K562 (cell line): ENCODE measurements at regions not wholly inside any gene's neighbourhood (a gene's known extent, or its start where the extent isn't known, plus 50 kb on each side); places are given as distances from the start of the nearest gene placed in this dataset.

Experiments used
- ATAC-seq: fragments of 200-7000 bp; cut with Tn5 transposase; 3 replicates; pipeline ENCODE4 v1.9.1; 2020; ENCODE audit warnings: moderate library complexity
- BruUV-seq: library from RNA; stranded (reverse); fragments of 400-500 nt; replicated peaks from 2 replicates; lab custom pipeline; 2021; lab: Mats Ljungman, UMichigan
- CTCF ChIA-PET: fragments of 300-600 bp; formaldehyde crosslinking; extraction: SDS; loops from one replicate; lab custom pipeline; 2021; ENCODE audit warnings: low intra/inter-chr PET ratio; lab: Yijun Ruan, JAX
- POLR2A ChIA-PET: fragments of 300-600, 350-650 bp; sonication (Branson Sonifier 250); formaldehyde crosslinking; extraction: SDS; loops from one replicate; lab custom pipeline; 2021; ENCODE audit warnings: antibody characterized with exemption, inconsistent platforms; lab: Yijun Ruan, JAX
- DNase-seq, 4 experiments: peaks; one replicate each; pipeline versions ENCODE4 v3.0.0 to v3.0.0-alpha.2; 2011 to 2018; ENCODE audit warnings: low spot score in 3 of 4, mixed read lengths in 3 of 4; ENCODE audit errors: extremely low read depth in 1 of 4
- FAIRE-seq: peaks from 2 replicates; lab custom pipeline; 2011; peaks lifted over from hg19 to GRCh38; lab: Jason Lieb, UNC
- H2AFZ ChIP-seq: 2 replicates; pipeline ENCODE4 v1.6.0; 2011; ENCODE audit warnings: low read depth, low read length, control low read depth, inconsistent platforms
- H3K27ac ChIP-seq: fragments of 200-600 bp; 3 replicates; pipeline ENCODE4 v1.8.0; 2011; ENCODE audit warnings: low read depth, mild to moderate bottlenecking, control low read depth, inconsistent platforms, low read length, moderate library complexity, mixed read lengths; ENCODE audit errors: extremely low read depth
- H3K27me3 ChIP-seq, 2 experiments: fragments of 300-600 bp in 1 of 2; 2 replicates in 1 of 2; 3 replicates in 1 of 2; pipeline versions ENCODE4 v1.6.0 to v1.8.0; 2011; ENCODE audit warnings: inconsistent platforms in 2 of 2, low read length in 2 of 2, mild to moderate bottlenecking in 1 of 2, mixed read lengths in 1 of 2, moderate library complexity in 1 of 2; ENCODE audit not compliant: control insufficient read depth in 2 of 2, insufficient read depth in 2 of 2
- H3K36me3 ChIP-seq: fragments of 300-600 bp; 3 replicates; pipeline ENCODE4 v1.8.0; 2011; ENCODE audit warnings: mild to moderate bottlenecking, low read length, inconsistent platforms; ENCODE audit not compliant: control insufficient read depth, insufficient read depth
- H3K4me1 ChIP-seq, 2 experiments: fragments of 200-600 bp in 1 of 2; replicated peaks in 1 of 2; 2 replicates in 1 of 2; 3 replicates in 1 of 2; pipeline versions ENCODE4 v1.5.1 to v1.8.0; 2011; ENCODE audit warnings: inconsistent platforms in 2 of 2, low read length in 2 of 2, mild to moderate bottlenecking in 1 of 2, mixed read lengths in 1 of 2, moderate library complexity in 1 of 2; ENCODE audit not compliant: control insufficient read depth in 2 of 2, insufficient read depth in 2 of 2
- H3K4me2 ChIP-seq: 2 replicates; pipeline ENCODE4 v1.6.1; 2011; ENCODE audit warnings: low read length, control low read depth, inconsistent platforms, mixed read lengths; ENCODE audit not compliant: insufficient read depth
- H3K4me3 ChIP-seq: fragments of 200-600 bp; sonication (generic), shearing (Covaris generic); 2 replicates; pipeline ENCODE4 v1.5.1; 2016; ENCODE audit warnings: control low read depth, inconsistent platforms
- H3K79me2 ChIP-seq: fragments of 200-600 bp; 3 replicates; pipeline ENCODE4 v1.8.0; 2011; ENCODE audit warnings: low read length, inconsistent platforms; ENCODE audit not compliant: control insufficient read depth, insufficient read depth
- H3K9ac ChIP-seq, 2 experiments: 2 replicates each; pipeline versions ENCODE4 v1.6.0 to v1.6.1; 2011; ENCODE audit warnings: low read depth in 2 of 2, low read length in 2 of 2, control low read depth in 1 of 2, inconsistent platforms in 1 of 2, mild to moderate bottlenecking in 1 of 2, mixed read lengths in 1 of 2; ENCODE audit not compliant: insufficient read depth in 1 of 2
- H3K9me1 ChIP-seq: one replicate; pipeline ENCODE4 v1.6.0; 2011; ENCODE audit warnings: inconsistent platforms, mild to moderate bottlenecking, low read length, moderate library complexity; ENCODE audit not compliant: control insufficient read depth, insufficient read depth
- H3K9me3 ChIP-seq: replicated peaks from 2 replicates; pipeline ENCODE4 v1.5.1; 2011; ENCODE audit warnings: low read depth, low read length, inconsistent platforms; ENCODE audit not compliant: control insufficient read depth, insufficient read depth
- H4K20me1 ChIP-seq: replicated peaks from 2 replicates; pipeline ENCODE4 v1.6.1; 2011; ENCODE audit warnings: low read length, inconsistent platforms, mixed read lengths; ENCODE audit not compliant: control insufficient read depth, insufficient read depth
- BCOR ChIP-seq: fragments of 450-650 bp; IDR thresholded peaks from 2 replicates; pipeline ENCODE4 v1.6.1; 2016
- CBFB ChIP-seq: sonication (generic); formaldehyde crosslinking; IDR thresholded peaks from 2 replicates; pipeline ENCODE4 v1.4.0; 2020; ENCODE audit warnings: mild to moderate bottlenecking, missing genetic modification reagents
- GATAD2A ChIP-seq: fragments of 450-650 bp; IDR thresholded peaks from 2 replicates; pipeline ENCODE4 v1.6.1; 2017
- HOXB6 ChIP-seq: fragments of 250-450 bp; sonication (Bioruptor Pico); IDR thresholded peaks from 2 replicates; pipeline ENCODE4 v1.5.1; 2022; ENCODE audit warnings: mild to moderate bottlenecking, borderline replicate concordance
- KLF6 ChIP-seq: fragments of 250-450 bp; sonication (Bioruptor Pico); IDR thresholded peaks from 2 replicates; pipeline ENCODE4 v1.4.0; 2020; ENCODE audit warnings: mild to moderate bottlenecking, moderate library complexity, borderline replicate concordance
- MEF2A ChIP-seq: IDR thresholded peaks from 2 replicates; pipeline ENCODE4 v1.6.1; 2011; ENCODE audit warnings: low read depth, mild to moderate bottlenecking, low read length, moderate library complexity; ENCODE audit not compliant: control insufficient read depth
- MTA1 ChIP-seq: fragments of 450-650 bp; IDR thresholded peaks from 2 replicates; pipeline ENCODE4 v1.6.1; 2017; ENCODE audit warnings: borderline replicate concordance
- POLR2B ChIP-seq: fragments of 450-650 bp; IDR thresholded peaks from 2 replicates; pipeline ENCODE4 v1.6.1; 2018; ENCODE audit warnings: low read depth; ENCODE audit not compliant: partially characterized antibody
- POLR3A ChIP-seq: IDR thresholded peaks from 2 replicates; pipeline ENCODE4 v1.6.1; 2011; ENCODE audit warnings: borderline replicate concordance, mild to moderate bottlenecking, moderate library complexity; ENCODE audit not compliant: insufficient read length, insufficient read depth; ENCODE audit errors: extremely low read depth
- XRCC4 ChIP-seq: IDR thresholded peaks from one replicate; pipeline ENCODE4 v1.6.1; 2011; ENCODE audit not compliant: insufficient read depth, insufficient read length; ENCODE audit errors: extremely low read depth
- ZNF140 ChIP-seq: fragments of 250-450 bp; sonication (Bioruptor Pico); IDR thresholded peaks from 2 replicates; pipeline ENCODE4 v1.8.0; 2021; ENCODE audit warnings: moderate library complexity, mild to moderate bottlenecking, inconsistent platforms
- ZNF507 ChIP-seq: conservative IDR thresholded peaks from 2 replicates; pipeline ENCODE4 v1.6.1; 2017; ENCODE audit warnings: missing genetic modification characterization, missing compliant biosample characterization
- WGBS: fragments of 100-300 bp; shearing (Covaris generic); methylation state at CpG from one replicate; pipeline ENCODE4 v1.1.6; 2016; ENCODE audit warnings: low coverage, mixed read lengths; ENCODE audit not compliant: insufficient coverage; ENCODE audit errors: missing lambda C conversion rate; 5-methylcytosine and 5-hydroxymethylcytosine counted together
- in situ Hi-C: fragments of 300-500 bp; cut with MboI; formaldehyde crosslinking; loops from 4 replicates; pipeline ENCODE4 v1.15.0; 2018; ENCODE audit warnings: inconsistent platforms, mixed read lengths
- intact Hi-C: fragments of 100-400 bp; cut with micrococcal nuclease; formaldehyde crosslinking; loops from 2 replicates; pipeline ENCODE4 v1.14.2; 2022
- TF ChIP-seq, protein P1 (sequence below), 2 experiments: fragments of 450-650 bp; conservative IDR thresholded peaks; 2 replicates each; pipeline ENCODE4 v1.6.1; 2017; ENCODE audit warnings: mild to moderate bottlenecking in 2 of 2, moderate library complexity in 2 of 2
- TF ChIP-seq, protein P2 (sequence below): fragments of 250-450 bp; sonication (Bioruptor Pico); IDR thresholded peaks from 2 replicates; pipeline ENCODE4 v1.4.0; 2020; ENCODE audit warnings: mild to moderate bottlenecking
- TF ChIP-seq, protein P3 (sequence below): fragments of 250-450 bp; sonication (Bioruptor Pico); IDR thresholded peaks from 2 replicates; pipeline ENCODE4 v1.5.0; 2020; ENCODE audit warnings: mild to moderate bottlenecking, borderline replicate concordance
- TF ChIP-seq, protein P4 (sequence below), 3 experiments: IDR thresholded peaks in 2 of 3; conservative IDR thresholded peaks in 1 of 3; 2 replicates each; pipeline ENCODE4 v1.5.1; 2011 to 2012; ENCODE audit warnings: low read length in 3 of 3, mild to moderate bottlenecking in 3 of 3, control low read depth in 2 of 3, improper control_type of control experiment in 1 of 3, inconsistent platforms in 1 of 3, low read depth in 1 of 3, mixed read lengths in 1 of 3, moderate library complexity in 1 of 3; ENCODE audit not compliant: insufficient read depth in 2 of 3

DNA sequence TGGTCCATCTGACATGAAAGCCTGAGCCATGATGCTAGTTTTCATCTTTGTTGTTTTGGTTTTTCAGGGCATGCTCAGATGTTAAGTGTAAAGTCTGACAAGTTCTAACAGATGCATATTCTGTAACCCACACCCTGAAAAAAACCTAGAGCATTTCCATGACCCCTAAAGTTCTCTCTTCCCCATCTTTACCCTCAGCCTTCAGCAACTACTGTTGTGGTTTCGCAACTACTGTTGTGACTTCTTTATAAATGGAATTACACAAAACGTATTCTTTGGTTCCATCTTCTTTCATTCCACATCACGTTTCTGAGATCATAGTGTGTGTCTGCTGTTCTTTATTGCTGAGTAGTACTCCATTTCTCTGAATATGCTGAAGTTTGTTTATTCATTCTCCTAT lies 65.1 kb upstream of the LDLRAD3 start:
- Histone ChIP-seq H3K79me2 (no peaks in the 10 kb centered on the region), H3K36me3 (no peaks in the 10 kb centered on the region), H3K9me1 (no peaks in the 10 kb centered on the region), H3K9ac (no peak overlapping the region), H3K27ac (no peak overlapping the region), H3K4me1 (no peaks in the 10 kb centered on the region), H2AFZ (no peak overlapping the region), H4K20me1 (no peaks in the 10 kb centered on the region), H3K27me3 (peaks cover 3 to 11% of the 10 kb centered on the region in 2 experiments; a peak in 3 of 5 replicates), H3K4me2 (no peak overlapping the region), H3K9me3 (no peaks in the 10 kb centered on the region), H3K4me3 (no peak overlapping the region)
- 0% methylated on average over 3 of the region's 3 CpGs for WGBS
- ATAC-seq: no peak
- FAIRE-seq: no peak
- no TSS peak for BruUV-seq
- CTCF ChIA-PET: interaction anchor here (0.6 kb wide), 1 partner anchor 380 kb away, joined by 3 read pairs; no protein-coding TSS in a partner anchor
- intact Hi-C loops (no loop called here), in situ Hi-C loops (no loop called here)
- no peak for DNase-seq
- POLR2A ChIA-PET: no interaction called here
- TF ChIP-seq BCOR: no peak
- no peak for TF ChIP-seq ZNF507
- TF ChIP-seq, protein P1, sequence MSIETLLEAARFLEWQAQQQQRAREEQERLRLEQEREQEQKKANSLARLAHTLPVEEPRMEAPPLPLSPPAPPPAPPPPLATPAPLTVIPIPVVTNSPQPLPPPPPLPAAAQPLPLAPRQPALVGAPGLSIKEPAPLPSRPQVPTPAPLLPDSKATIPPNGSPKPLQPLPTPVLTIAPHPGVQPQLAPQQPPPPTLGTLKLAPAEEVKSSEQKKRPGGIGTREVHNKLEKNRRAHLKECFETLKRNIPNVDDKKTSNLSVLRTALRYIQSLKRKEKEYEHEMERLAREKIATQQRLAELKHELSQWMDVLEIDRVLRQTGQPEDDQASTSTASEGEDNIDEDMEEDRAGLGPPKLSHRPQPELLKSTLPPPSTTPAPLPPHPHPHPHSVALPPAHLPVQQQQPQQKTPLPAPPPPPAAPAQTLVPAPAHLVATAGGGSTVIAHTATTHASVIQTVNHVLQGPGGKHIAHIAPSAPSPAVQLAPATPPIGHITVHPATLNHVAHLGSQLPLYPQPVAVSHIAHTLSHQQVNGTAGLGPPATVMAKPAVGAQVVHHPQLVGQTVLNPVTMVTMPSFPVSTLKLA (conservative IDR thresholded peaks at IDR 0.05): no peak
- TF ChIP-seq, protein P2, sequence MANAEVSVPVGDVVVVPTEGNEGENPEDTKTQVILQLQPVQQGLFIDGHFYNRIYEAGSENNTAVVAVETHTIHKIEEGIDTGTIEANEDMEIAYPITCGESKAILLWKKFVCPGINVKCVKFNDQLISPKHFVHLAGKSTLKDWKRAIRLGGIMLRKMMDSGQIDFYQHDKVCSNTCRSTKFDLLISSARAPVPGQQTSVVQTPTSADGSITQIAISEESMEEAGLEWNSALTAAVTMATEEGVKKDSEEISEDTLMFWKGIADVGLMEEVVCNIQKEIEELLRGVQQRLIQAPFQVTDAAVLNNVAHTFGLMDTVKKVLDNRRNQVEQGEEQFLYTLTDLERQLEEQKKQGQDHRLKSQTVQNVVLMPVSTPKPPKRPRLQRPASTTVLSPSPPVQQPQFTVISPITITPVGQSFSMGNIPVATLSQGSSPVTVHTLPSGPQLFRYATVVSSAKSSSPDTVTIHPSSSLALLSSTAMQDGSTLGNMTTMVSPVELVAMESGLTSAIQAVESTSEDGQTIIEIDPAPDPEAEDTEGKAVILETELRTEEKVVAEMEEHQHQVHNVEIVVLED: no peak
- TF ChIP-seq CBFB (CRISPR knock-in tag): no peak
- TF ChIP-seq ZNF140 (CRISPR knock-in tag): no peak
- TF ChIP-seq POLR3A: no peak
- TF ChIP-seq GATAD2A: no peak
- no peak for TF ChIP-seq KLF6
- TF ChIP-seq POLR2B: no peak
- TF ChIP-seq, protein P3, sequence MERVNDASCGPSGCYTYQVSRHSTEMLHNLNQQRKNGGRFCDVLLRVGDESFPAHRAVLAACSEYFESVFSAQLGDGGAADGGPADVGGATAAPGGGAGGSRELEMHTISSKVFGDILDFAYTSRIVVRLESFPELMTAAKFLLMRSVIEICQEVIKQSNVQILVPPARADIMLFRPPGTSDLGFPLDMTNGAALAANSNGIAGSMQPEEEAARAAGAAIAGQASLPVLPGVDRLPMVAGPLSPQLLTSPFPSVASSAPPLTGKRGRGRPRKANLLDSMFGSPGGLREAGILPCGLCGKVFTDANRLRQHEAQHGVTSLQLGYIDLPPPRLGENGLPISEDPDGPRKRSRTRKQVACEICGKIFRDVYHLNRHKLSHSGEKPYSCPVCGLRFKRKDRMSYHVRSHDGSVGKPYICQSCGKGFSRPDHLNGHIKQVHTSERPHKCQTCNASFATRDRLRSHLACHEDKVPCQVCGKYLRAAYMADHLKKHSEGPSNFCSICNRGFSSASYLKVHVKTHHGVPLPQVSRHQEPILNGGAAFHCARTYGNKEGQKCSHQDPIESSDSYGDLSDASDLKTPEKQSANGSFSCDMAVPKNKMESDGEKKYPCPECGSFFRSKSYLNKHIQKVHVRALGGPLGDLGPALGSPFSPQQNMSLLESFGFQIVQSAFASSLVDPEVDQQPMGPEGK (CRISPR knock-in tag): no peak
- no peak for TF ChIP-seq HOXB6 (CRISPR knock-in tag)
- TF ChIP-seq XRCC4: no peak
- no peak for TF ChIP-seq MEF2A
- TF ChIP-seq, protein P4, sequence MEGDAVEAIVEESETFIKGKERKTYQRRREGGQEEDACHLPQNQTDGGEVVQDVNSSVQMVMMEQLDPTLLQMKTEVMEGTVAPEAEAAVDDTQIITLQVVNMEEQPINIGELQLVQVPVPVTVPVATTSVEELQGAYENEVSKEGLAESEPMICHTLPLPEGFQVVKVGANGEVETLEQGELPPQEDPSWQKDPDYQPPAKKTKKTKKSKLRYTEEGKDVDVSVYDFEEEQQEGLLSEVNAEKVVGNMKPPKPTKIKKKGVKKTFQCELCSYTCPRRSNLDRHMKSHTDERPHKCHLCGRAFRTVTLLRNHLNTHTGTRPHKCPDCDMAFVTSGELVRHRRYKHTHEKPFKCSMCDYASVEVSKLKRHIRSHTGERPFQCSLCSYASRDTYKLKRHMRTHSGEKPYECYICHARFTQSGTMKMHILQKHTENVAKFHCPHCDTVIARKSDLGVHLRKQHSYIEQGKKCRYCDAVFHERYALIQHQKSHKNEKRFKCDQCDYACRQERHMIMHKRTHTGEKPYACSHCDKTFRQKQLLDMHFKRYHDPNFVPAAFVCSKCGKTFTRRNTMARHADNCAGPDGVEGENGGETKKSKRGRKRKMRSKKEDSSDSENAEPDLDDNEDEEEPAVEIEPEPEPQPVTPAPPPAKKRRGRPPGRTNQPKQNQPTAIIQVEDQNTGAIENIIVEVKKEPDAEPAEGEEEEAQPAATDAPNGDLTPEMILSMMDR (IDR thresholded peaks at IDR 0.05 in 2 of 3, conservative IDR thresholded peaks at IDR 0.05 in 1 of 3; ENCODE audit: insufficient read depth in 2 of 3, low read depth in 1 of 3, low read length in 3 of 3): no peak
- no peak for TF ChIP-seq MTA1
